Keratinocyte (primary cell): ENCODE measurements at regions not wholly inside any gene's neighbourhood (a gene's known extent, or its start where the extent isn't known, plus 50 kb on each side); places are given as distances from the start of the nearest gene placed in this dataset.

Experiments
- DNase-seq: peaks from one replicate; pipeline ENCODE4 v3.0.0-alpha.2; 2011; ENCODE audit warnings: low read depth, missing footprints, low spot score
- FAIRE-seq: peaks from 2 replicates; lab custom pipeline; 2011; peaks lifted over from hg19 to GRCh38; lab: Jason Lieb, UNC
- H2AFZ ChIP-seq: 2 replicates; pipeline ENCODE4 v1.6.0; 2012; ENCODE audit warnings: low read length, control low read depth, inconsistent platforms; ENCODE audit not compliant: control insufficient read depth
- H3K27ac ChIP-seq: 2 replicates; pipeline ENCODE4 v1.5.1; 2011; ENCODE audit warnings: low read length; ENCODE audit not compliant: control insufficient read depth, insufficient read depth
- H3K27me3 ChIP-seq: 3 replicates; pipeline ENCODE4 v1.6.0; 2011; ENCODE audit warnings: low read length; ENCODE audit not compliant: control insufficient read depth, insufficient read depth; ENCODE audit errors: extremely low read depth
- H3K36me3 ChIP-seq, 2 experiments: 2 replicates in 1 of 2; 3 replicates in 1 of 2; pipeline ENCODE4 v1.5.1; 2011; ENCODE audit warnings: low read length in 2 of 2, mild to moderate bottlenecking in 1 of 2; ENCODE audit not compliant: control insufficient read depth in 2 of 2, insufficient read depth in 2 of 2; ENCODE audit errors: extremely low read depth in 1 of 2
- H3K4me1 ChIP-seq: 3 replicates; pipeline ENCODE4 v1.5.1; 2011; ENCODE audit warnings: low read length; ENCODE audit not compliant: control insufficient read depth, insufficient read depth; ENCODE audit errors: extremely low read depth
- H3K4me2 ChIP-seq: 3 replicates; pipeline ENCODE4 v1.6.0; 2011; ENCODE audit warnings: low read depth, low read length; ENCODE audit not compliant: control insufficient read depth, insufficient read depth; ENCODE audit errors: extremely low read depth
- H3K4me3 ChIP-seq, 3 experiments: fragments of 200-600 bp in 1 of 3; sonication (generic) in 1 of 3; 2 replicates in 2 of 3; 3 replicates in 1 of 3; pipeline ENCODE4 v1.5.1; 2011 to 2016; ENCODE audit warnings: low read length in 3 of 3, mild to moderate bottlenecking in 3 of 3, control low read depth in 2 of 3, inconsistent platforms in 1 of 3, low read depth in 1 of 3, mixed read lengths in 1 of 3, mixed run types in 1 of 3, moderate library complexity in 1 of 3; ENCODE audit not compliant: control insufficient read depth in 2 of 3, insufficient read depth in 2 of 3; ENCODE audit errors: extremely low read depth in 1 of 3
- H3K79me2 ChIP-seq: 2 replicates; pipeline ENCODE4 v1.6.0; 2012; ENCODE audit warnings: low read length; ENCODE audit not compliant: control insufficient read depth, insufficient read depth
- H3K9ac ChIP-seq: 3 replicates; pipeline ENCODE4 v1.6.0; 2011; ENCODE audit warnings: low read length; ENCODE audit not compliant: control insufficient read depth, insufficient read depth; ENCODE audit errors: extremely low read depth
- H3K9me1 ChIP-seq: 3 replicates; pipeline ENCODE4 v1.6.0; 2011; ENCODE audit warnings: low read length; ENCODE audit not compliant: control insufficient read depth, insufficient read depth; ENCODE audit errors: extremely low read depth
- H3K9me3 ChIP-seq: 2 replicates; pipeline ENCODE4 v1.5.1; 2012; ENCODE audit warnings: low read depth, low read length; ENCODE audit not compliant: control insufficient read depth
- H4K20me1 ChIP-seq: 3 replicates; pipeline ENCODE4 v1.6.0; 2011; ENCODE audit warnings: low read length; ENCODE audit not compliant: control insufficient read depth, insufficient read depth; ENCODE audit errors: extremely low read depth
- CTCF ChIP-seq, 3 experiments: IDR thresholded peaks in 1 of 3; conservative IDR thresholded peaks in 1 of 3; optimal IDR thresholded peaks in 1 of 3; 2 replicates in 2 of 3; 3 replicates in 1 of 3; pipeline versions ENCODE3 to v1.5.1; 2011; ENCODE audit warnings: low read length in 3 of 3, mild to moderate bottlenecking in 3 of 3, moderate library complexity in 2 of 3, control low read depth in 1 of 3, inconsistent platforms in 1 of 3; ENCODE audit not compliant: insufficient read depth in 2 of 3; ENCODE audit errors: extremely low read depth in 1 of 3
- EZH2 ChIP-seq: IDR thresholded peaks from one replicate; pipeline ENCODE4 v1.6.1; 2012; ENCODE audit warnings: inconsistent platforms, mild to moderate bottlenecking, low read length, moderate library complexity
- dilution Hi-C: fragments of 300-500 bp; cut with MboI; formaldehyde crosslinking; loops from one replicate; pipeline ENCODE4 v1.7.0; 2020; ENCODE audit warnings: low sequenced_read_pairs; ENCODE audit not compliant: extremely low pct_ligation_motif_present

DNA sequence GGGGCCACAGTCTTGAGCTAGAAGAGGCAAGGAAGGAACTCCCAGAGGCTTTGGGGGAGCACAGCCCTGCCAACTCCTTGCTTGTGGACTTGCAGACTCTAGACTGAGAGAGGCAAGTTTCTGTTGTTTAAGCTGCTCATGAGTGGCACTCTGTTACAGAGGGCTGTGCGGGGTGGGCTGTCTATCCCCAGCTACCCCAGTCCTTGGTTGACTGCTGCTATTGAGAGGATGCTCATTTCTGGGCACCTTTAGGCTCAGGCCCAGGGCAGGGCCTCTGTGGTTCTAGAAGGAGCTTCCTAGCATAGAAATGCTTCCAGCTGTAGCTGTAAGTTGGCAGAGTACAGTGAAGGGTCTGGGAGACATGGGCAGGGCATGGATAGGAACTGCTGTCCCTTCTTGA lies 151.3 kb upstream of the GGTLC1 start:
- FAIRE-seq (no peak), DNase-seq (no peak)
- no peak for TF ChIP-seq EZH2
- TF ChIP-seq CTCF (optimal IDR thresholded peaks at IDR 0.05 in 1 of 3, IDR thresholded peaks at IDR 0.05 in 1 of 3, conservative IDR thresholded peaks at IDR 0.05 in 1 of 3; ENCODE audit: extremely low read depth in 1 of 3, insufficient read depth in 2 of 3, low read length in 3 of 3), result no peak
- Histone ChIP-seq H3K9me3 (no peaks in the 10 kb centered on the region), H3K27me3 (no peaks in the 10 kb centered on the region), H3K4me1 (peaks cover 6% of the 10 kb centered on the region), H3K36me3 (no peaks in the 10 kb centered on the region), H3K79me2 (no peaks in the 10 kb centered on the region), H3K4me2 (no peak overlapping the region), H3K9me1 (no peaks in the 10 kb centered on the region), H2AFZ (no peak overlapping the region), H3K4me3 (no peak overlapping the region), H3K27ac (no peak overlapping the region), H3K9ac (no peak overlapping the region), H4K20me1 (no peaks in the 10 kb centered on the region)
- dilution Hi-C loops, result no loop called here

- Histone ChIP-seq H3K4me1 (peaks cover 15% of the 10 kb centered on the region), H3K9me3 (no peaks in the 10 kb centered on the region), H2AFZ (no peak overlapping the region), H3K9ac (no peak overlapping the region), H3K27me3 (no peaks in the 10 kb centered on the region), H3K4me2 (no peak overlapping the region), H4K20me1 (no peaks in the 10 kb centered on the region), H3K79me2 (no peaks in the 10 kb centered on the region), H3K36me3 (no peaks in the 10 kb centered on the region), H3K9me1 (no peaks in the 10 kb centered on the region), H3K4me3 (no peak overlapping the region), H3K27ac (no peak overlapping the region)
- dilution Hi-C loops, result no loop called here
- no peak for FAIRE-seq
- DNase-seq, result no peak
- no peak for TF ChIP-seq EZH2
- no peak for TF ChIP-seq CTCF (optimal IDR thresholded peaks at IDR 0.05 in 1 of 3, IDR thresholded peaks at IDR 0.05 in 1 of 3, conservative IDR thresholded peaks at IDR 0.05 in 1 of 3; ENCODE audit: extremely low read depth in 1 of 3, insufficient read depth in 2 of 3, low read length in 3 of 3)
Observed at GRCh38 chr20:24138951-24139350, 150.4 kb upstream of the GGTLC1 start.
